ENCODE measurements at regions not wholly inside any gene's neighbourhood (a gene's known extent, or its start where the extent isn't known, plus 50 kb on each side); places are given as distances from the start of the nearest gene placed in this dataset.

DNA sequence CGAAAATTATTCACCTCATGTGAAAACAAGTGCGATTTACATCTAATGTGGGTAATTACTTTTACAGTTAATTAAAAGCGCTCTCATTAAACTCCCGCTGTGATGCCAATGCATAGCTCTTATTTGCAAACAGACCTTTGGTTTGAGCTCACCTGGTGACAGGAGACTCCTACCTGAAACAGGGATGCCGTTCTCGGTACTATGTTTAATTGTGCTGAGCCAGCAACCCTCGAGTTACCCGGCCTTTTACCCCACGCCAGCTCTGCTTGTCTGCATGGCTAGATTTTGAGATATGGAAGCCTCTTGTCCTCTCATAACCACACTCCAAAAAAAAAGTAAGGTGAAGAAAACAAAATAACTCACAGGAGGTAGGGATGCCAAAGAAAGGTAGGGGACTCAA, 690.4 kb upstream of the RBFOX1 start:
- H3K27me3 ChIP-seq (ENCODE audit: insufficient read depth, insufficient read length): no peaks in the 10 kb centered on the region
- no peak for TF ChIP-seq YY1 (IDR thresholded peaks at IDR 0.05; ENCODE audit: insufficient read depth, insufficient read length)
- no peaks in the 10 kb centered on the region for H3K36me3 ChIP-seq (ENCODE audit: insufficient read depth, insufficient read length, low read length)
- no peaks in the 10 kb centered on the region for H3K4me1 ChIP-seq (ENCODE audit: insufficient read depth, insufficient read length)
- DNase-seq (ENCODE audit: low read depth, low spot score): no peak
- no peak overlapping the region for H3K4me3 ChIP-seq (ENCODE audit: insufficient read length, low read depth)
- no peak overlapping the region for H3K9ac ChIP-seq (ENCODE audit: insufficient read length, low read depth)
- H3K9me3 ChIP-seq (ENCODE audit: insufficient read depth, low read length): no peaks in the 10 kb centered on the region

DNA sequence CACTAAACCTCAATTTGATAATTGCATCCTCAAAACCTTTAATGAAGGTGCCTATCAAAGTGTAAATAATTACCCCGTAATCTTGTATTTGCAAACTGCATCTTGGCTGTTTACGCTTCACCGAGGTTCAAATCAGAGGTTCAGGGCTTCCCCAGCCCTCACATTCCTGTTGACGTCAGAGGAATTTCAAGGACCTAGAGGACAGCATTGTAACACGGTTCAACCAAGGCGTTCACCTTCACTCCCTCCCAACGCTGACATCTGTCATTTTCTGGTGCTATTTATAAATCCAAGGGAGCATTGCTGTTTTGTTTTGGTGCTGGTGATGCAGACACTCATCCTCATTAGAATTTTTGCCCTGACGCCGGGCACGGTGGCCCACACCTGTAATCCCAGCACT, 691.6 kb upstream of the RBFOX1 start:
- no peak for TF ChIP-seq ZNF274 (IDR thresholded peaks at IDR 0.05; ENCODE audit: low read depth, low read length)
- TF ChIP-seq YY1 (IDR thresholded peaks at IDR 0.05; ENCODE audit: insufficient read depth, insufficient read length): no peak
- TF ChIP-seq SUZ12 (IDR thresholded peaks at IDR 0.05; ENCODE audit: extremely low read depth, insufficient read depth, insufficient read length): no peak
- no peak overlapping the region for H3K4me3 ChIP-seq (ENCODE audit: insufficient read length, low read depth)

DNA sequence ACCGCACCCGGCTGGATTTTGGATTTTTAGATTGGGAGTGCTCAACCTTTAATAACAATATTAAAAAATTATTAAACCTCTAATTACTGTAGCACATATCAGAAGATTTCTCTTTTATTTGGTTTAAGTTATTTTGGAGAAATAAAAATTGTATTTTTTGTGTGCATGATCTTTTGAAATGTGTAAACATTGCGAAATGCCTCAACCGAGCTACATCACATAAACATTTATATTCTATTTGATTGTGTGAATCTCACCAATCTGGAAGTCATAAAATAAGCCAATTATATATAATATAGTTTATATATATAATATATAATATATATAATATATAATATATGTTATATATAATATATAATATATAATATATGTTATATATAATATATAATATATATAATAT, 696.2 kb upstream of the RBFOX1 start:
- TF ChIP-seq ZNF274 (IDR thresholded peaks at IDR 0.05; ENCODE audit: low read depth, low read length): no peak
- no peak for TF ChIP-seq SUZ12 (IDR thresholded peaks at IDR 0.05; ENCODE audit: extremely low read depth, insufficient read depth, insufficient read length)
- no peak for TF ChIP-seq YY1 (IDR thresholded peaks at IDR 0.05; ENCODE audit: insufficient read depth, insufficient read length)
- no peak for DNase-seq (ENCODE audit: low read depth, low spot score)
- no peaks in the 10 kb centered on the region for H3K4me1 ChIP-seq (ENCODE audit: insufficient read depth, insufficient read length)

More for the DNA sequence above, 691.6 kb upstream of the RBFOX1 start:
- Histone ChIP-seq H3K9me3 (ENCODE audit: insufficient read depth, low read length) (no peaks in the 10 kb centered on the region), H3K36me3 (ENCODE audit: insufficient read depth, insufficient read length, low read length) (no peaks in the 10 kb centered on the region), H3K9ac (ENCODE audit: insufficient read length, low read depth) (no peak overlapping the region), H3K4me1 (ENCODE audit: insufficient read depth, insufficient read length) (no peaks in the 10 kb centered on the region), H3K27me3 (ENCODE audit: insufficient read depth, insufficient read length) (no peaks in the 10 kb centered on the region)
- DNase-seq (ENCODE audit: low read depth, low spot score): no peak

GRCh38 chr16:6634151-6634550, 698.5 kb upstream of the RBFOX1 start:
- H3K9me3 ChIP-seq (ENCODE audit: insufficient read depth, low read length): no peaks in the 10 kb centered on the region
- TF ChIP-seq ZNF274 (IDR thresholded peaks at IDR 0.05; ENCODE audit: low read depth, low read length) (no peak), YY1 (IDR thresholded peaks at IDR 0.05; ENCODE audit: insufficient read depth, insufficient read length) (no peak), SUZ12 (IDR thresholded peaks at IDR 0.05; ENCODE audit: extremely low read depth, insufficient read depth, insufficient read length) (no peak)
- no peak overlapping the region for H3K9ac ChIP-seq (ENCODE audit: insufficient read length, low read depth)
- DNase-seq (ENCODE audit: low read depth, low spot score): no peak
- H3K4me3 ChIP-seq (ENCODE audit: insufficient read length, low read depth): no peak overlapping the region
- H3K27me3 ChIP-seq (ENCODE audit: insufficient read depth, insufficient read length): no peaks in the 10 kb centered on the region
- no peaks in the 10 kb centered on the region for H3K36me3 ChIP-seq (ENCODE audit: insufficient read depth, insufficient read length, low read length)
- H3K4me1 ChIP-seq (ENCODE audit: insufficient read depth, insufficient read length): no peaks in the 10 kb centered on the region

More for the DNA sequence above, 696.2 kb upstream of the RBFOX1 start:
- no peak overlapping the region for H3K4me3 ChIP-seq (ENCODE audit: insufficient read length, low read depth)
- H3K9ac ChIP-seq (ENCODE audit: insufficient read length, low read depth): no peak overlapping the region
- H3K36me3 ChIP-seq (ENCODE audit: insufficient read depth, insufficient read length, low read length): no peaks in the 10 kb centered on the region
- H3K9me3 ChIP-seq (ENCODE audit: insufficient read depth, low read length): no peaks in the 10 kb centered on the region
- no peaks in the 10 kb centered on the region for H3K27me3 ChIP-seq (ENCODE audit: insufficient read depth, insufficient read length)

- Histone ChIP-seq H3K27me3 (ENCODE audit: insufficient read depth, insufficient read length) (no peaks in the 10 kb centered on the region), H3K9ac (ENCODE audit: insufficient read length, low read depth) (no peak overlapping the region), H3K4me3 (ENCODE audit: insufficient read length, low read depth) (no peak overlapping the region), H3K4me1 (ENCODE audit: insufficient read depth, insufficient read length) (no peaks in the 10 kb centered on the region), H3K36me3 (ENCODE audit: insufficient read depth, insufficient read length, low read length) (no peaks in the 10 kb centered on the region), H3K9me3 (ENCODE audit: insufficient read depth, low read length) (no peaks in the 10 kb centered on the region)
- TF ChIP-seq SUZ12 (IDR thresholded peaks at IDR 0.05; ENCODE audit: extremely low read depth, insufficient read depth, insufficient read length) (no peak), YY1 (IDR thresholded peaks at IDR 0.05; ENCODE audit: insufficient read depth, insufficient read length) (no peak), ZNF274 (IDR thresholded peaks at IDR 0.05; ENCODE audit: low read depth, low read length) (no peak)
- DNase-seq (ENCODE audit: low read depth, low spot score): no peak
Measured at GRCh38 chr16:6633456-6633855, 699.2 kb upstream of the RBFOX1 start.

GRCh38 chr16:6629110-6629509, 703.5 kb upstream of the RBFOX1 start:
- no peaks in the 10 kb centered on the region for H3K36me3 ChIP-seq (ENCODE audit: insufficient read depth, insufficient read length, low read length)
- no peaks in the 10 kb centered on the region for H3K9me3 ChIP-seq (ENCODE audit: insufficient read depth, low read length)
- H3K9ac ChIP-seq (ENCODE audit: insufficient read length, low read depth): no peak overlapping the region
- H3K27me3 ChIP-seq (ENCODE audit: insufficient read depth, insufficient read length): no peaks in the 10 kb centered on the region
- no peak for DNase-seq (ENCODE audit: low read depth, low spot score)
- no peak overlapping the region for H3K4me3 ChIP-seq (ENCODE audit: insufficient read length, low read depth)
- TF ChIP-seq ZNF274 (IDR thresholded peaks at IDR 0.05; ENCODE audit: low read depth, low read length) (no peak), SUZ12 (IDR thresholded peaks at IDR 0.05; ENCODE audit: extremely low read depth, insufficient read depth, insufficient read length) (no peak), YY1 (IDR thresholded peaks at IDR 0.05; ENCODE audit: insufficient read depth, insufficient read length) (no peak)
- H3K4me1 ChIP-seq (ENCODE audit: insufficient read depth, insufficient read length): no peaks in the 10 kb centered on the region

DNA sequence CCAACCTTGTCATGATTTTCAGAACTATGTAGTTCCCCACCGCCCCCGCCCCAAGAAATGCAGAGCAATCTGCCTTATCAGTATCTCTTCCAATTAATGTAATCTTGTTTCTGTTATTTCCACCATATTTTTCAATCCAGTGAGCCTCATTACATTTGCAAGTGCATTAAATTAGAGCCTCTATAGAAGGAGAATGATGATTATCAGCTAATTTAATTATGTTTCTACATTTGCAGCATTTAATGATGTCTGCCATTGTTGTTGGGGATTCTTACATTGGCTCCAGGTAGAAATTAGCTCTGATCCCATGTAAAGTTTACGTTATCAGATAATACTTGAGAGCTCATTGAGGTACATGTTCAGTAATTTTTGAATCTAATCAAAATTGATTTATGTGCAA, 707.0 kb upstream of the RBFOX1 start:
- Histone ChIP-seq H3K27me3 (ENCODE audit: insufficient read depth, insufficient read length) (no peaks in the 10 kb centered on the region), H3K36me3 (ENCODE audit: insufficient read depth, insufficient read length, low read length) (no peaks in the 10 kb centered on the region), H3K4me1 (ENCODE audit: insufficient read depth, insufficient read length) (no peaks in the 10 kb centered on the region), H3K9me3 (ENCODE audit: insufficient read depth, low read length) (peaks cover 1% of the 10 kb centered on the region; the same call in 1 of the 2 replicates), H3K9ac (ENCODE audit: insufficient read length, low read depth) (no peak overlapping the region), H3K4me3 (ENCODE audit: insufficient read length, low read depth) (no peak overlapping the region)
- TF ChIP-seq YY1 (IDR thresholded peaks at IDR 0.05; ENCODE audit: insufficient read depth, insufficient read length) (no peak), ZNF274 (IDR thresholded peaks at IDR 0.05; ENCODE audit: low read depth, low read length) (no peak)
- no peak for DNase-seq (ENCODE audit: low read depth, low spot score)

DNA sequence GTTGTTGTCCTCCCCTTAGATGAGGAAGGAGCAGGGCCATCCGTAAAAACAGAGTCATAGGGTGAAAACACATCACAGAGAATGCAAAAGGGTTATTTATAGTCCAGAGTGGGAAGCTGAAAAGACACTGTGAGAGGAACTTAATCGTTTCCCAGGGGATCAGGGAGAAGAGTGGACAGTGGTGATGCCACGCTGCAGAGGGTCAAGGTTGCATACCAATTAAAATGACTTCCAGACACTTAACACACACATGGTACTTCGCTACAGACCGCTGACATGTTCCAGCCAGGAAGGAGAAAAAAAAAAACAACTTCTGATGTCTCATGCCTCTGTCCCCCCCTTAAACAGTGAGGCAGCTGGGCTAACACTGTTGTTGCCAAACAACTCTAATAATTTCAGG, 713.8 kb upstream of the RBFOX1 start:
- TF ChIP-seq YY1 (IDR thresholded peaks at IDR 0.05; ENCODE audit: insufficient read depth, insufficient read length): no peak
- no peak for TF ChIP-seq ZNF274 (IDR thresholded peaks at IDR 0.05; ENCODE audit: low read depth, low read length)
- TF ChIP-seq SUZ12 (IDR thresholded peaks at IDR 0.05; ENCODE audit: extremely low read depth, insufficient read depth, insufficient read length): no peak
- Histone ChIP-seq H3K36me3 (ENCODE audit: insufficient read depth, insufficient read length, low read length) (no peaks in the 10 kb centered on the region), H3K9me3 (ENCODE audit: insufficient read depth, low read length) (peaks cover 8% of the 10 kb centered on the region; the same call in 1 of the 2 replicates), H3K9ac (ENCODE audit: insufficient read length, low read depth) (no peak overlapping the region), H3K4me3 (ENCODE audit: insufficient read length, low read depth) (no peak overlapping the region), H3K27me3 (ENCODE audit: insufficient read depth, insufficient read length) (no peaks in the 10 kb centered on the region), H3K4me1 (ENCODE audit: insufficient read depth, insufficient read length) (no peaks in the 10 kb centered on the region)
- no peak for DNase-seq (ENCODE audit: low read depth, low spot score)
